ENCODE measurements at regions not wholly inside any gene's neighbourhood (a gene's known extent, or its start where the extent isn't known, plus 50 kb on each side); places are given as distances from the start of the nearest gene placed in this dataset.

- H3K27ac ChIP-seq: no peak overlapping the region
- no peak for TF ChIP-seq CTCF (conservative IDR thresholded peaks at IDR 0.05)
These were observed 63.0 kb upstream of the SIX2 start for GRCh38 chr2:45072064-45072861.

- no peak overlapping the region for H3K27ac ChIP-seq
- no peak for TF ChIP-seq CTCF (conservative IDR thresholded peaks at IDR 0.05)
These were observed 60.9 kb upstream of the SIX2 start for GRCh38 chr2:45070113-45070652.

GRCh38 chr2:45069684-45070083, 60.4 kb upstream of the SIX2 start:
- TF ChIP-seq CTCF (conservative IDR thresholded peaks at IDR 0.05): no peak
- H3K27ac ChIP-seq: no peak overlapping the region

- H3K27ac ChIP-seq: no peak overlapping the region
- no peak for TF ChIP-seq CTCF (conservative IDR thresholded peaks at IDR 0.05)
These were observed 59.4 kb upstream of the SIX2 start for GRCh38 chr2:45068571-45069140.

- TF ChIP-seq CTCF (conservative IDR thresholded peaks at IDR 0.05): 0 out of 2 replicates have a peak, but pooled peaks have one; percentile 7
- H3K27ac ChIP-seq: no peak overlapping the region
These were observed 58.8 kb upstream of the SIX2 start for GRCh38 chr2:45067859-45068570.

Measured in VCaP (cell line).